ENCODE measurements at regions not wholly inside any gene's neighbourhood (a gene's known extent, or its start where the extent isn't known, plus 50 kb on each side); places are given as distances from the start of the nearest gene placed in this dataset.
"Not testable (repeated sequence)": the region's sequence is repeated elsewhere in the genome, so short reads cannot be mapped to it uniquely, and the experiment has no call there.

DNA sequence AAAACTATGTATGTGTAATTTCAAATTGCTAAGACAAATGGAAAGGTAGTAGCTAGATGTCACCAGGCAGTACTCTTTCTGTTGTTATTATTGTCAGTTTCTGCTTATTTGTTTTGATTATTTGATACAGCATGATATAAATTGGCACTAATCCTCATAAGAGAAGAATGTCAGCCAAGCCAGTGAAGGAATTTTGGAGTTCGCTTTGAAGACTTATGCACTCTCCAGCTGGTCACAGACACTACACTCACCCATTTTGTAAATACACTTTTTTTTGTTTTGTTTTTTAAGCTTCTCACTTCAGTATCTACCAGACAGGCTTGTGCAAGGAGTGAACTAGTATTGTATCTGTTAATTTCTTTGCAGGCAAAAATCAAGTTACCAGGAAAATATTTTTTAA lies 180.2 kb upstream of the TTC14 start (continued):
- TF ChIP-seq, protein P1, sequence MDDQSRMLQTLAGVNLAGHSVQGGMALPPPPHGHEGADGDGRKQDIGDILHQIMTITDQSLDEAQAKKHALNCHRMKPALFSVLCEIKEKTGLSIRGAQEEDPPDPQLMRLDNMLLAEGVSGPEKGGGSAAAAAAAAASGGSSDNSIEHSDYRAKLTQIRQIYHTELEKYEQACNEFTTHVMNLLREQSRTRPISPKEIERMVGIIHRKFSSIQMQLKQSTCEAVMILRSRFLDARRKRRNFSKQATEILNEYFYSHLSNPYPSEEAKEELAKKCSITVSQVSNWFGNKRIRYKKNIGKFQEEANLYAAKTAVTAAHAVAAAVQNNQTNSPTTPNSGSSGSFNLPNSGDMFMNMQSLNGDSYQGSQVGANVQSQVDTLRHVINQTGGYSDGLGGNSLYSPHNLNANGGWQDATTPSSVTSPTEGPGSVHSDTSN (IDR thresholded peaks at IDR 0.05) = no peak
- no peak for TF ChIP-seq FOSB (CRISPR knock-in tag; IDR thresholded peaks at IDR 0.05)
- TF ChIP-seq HOXA7 (CRISPR knock-in tag; IDR thresholded peaks at IDR 0.05) = no peak
- no peak for TF ChIP-seq CBX2 (IDR thresholded peaks at IDR 0.05; ENCODE audit: borderline replicate concordance, low read depth)

DNA sequence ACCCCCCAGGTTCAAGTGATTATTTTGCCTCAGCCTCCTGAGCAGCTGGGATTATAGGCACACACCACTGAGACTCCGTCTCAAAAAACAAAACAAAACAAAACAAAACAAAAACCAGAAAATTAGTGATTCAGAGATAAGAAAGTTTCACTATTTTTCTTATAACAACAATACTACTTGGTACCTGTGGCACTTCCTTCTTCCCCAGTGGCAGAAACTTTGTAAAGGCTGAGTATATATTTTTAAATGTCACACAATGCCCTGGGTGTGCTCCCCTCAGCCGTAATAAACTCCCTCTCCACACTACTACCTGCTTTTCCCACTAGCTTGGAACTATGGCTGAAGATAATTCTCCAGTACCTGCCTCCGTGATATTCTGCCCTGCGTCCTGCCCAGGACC lies 177.7 kb upstream of the TTC14 start:
- POLR2A ChIA-PET; ATAC-seq; H3K4me3 ChIP-seq; FAIRE-seq; H3K4me2 ChIP-seq; H3K9me3 ChIP-seq; CTCF ChIA-PET; DNase-seq (ENCODE audit: low read depth in 1 of 2, low spot score in 1 of 2); H3K4me1 ChIP-seq; H3K27ac ChIP-seq: not testable (repeated sequence)
- 29% methylated on average over 4 of the region's 4 CpGs for WGBS (ENCODE audit: missing lambda C conversion rate)

DNA sequence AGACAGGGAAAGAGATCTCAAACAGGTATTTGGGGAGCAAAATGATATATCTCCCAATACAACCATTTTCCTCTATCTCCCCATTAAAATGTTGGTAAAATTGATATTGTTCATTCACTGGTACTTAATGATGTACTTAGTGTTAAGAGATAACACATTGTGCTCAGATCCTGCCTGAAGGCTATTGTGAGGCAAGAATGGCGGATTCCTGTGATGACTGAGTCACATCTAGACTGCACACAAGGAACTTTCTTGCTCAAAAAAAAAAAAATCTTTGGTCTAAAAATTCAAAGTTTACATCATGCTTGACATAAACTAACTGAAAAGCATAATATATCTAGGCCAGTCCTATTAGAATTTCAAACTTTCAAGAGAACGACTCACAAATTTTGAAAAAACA lies 171.1 kb upstream of the TTC14 start:
- ChIA-PET CTCF (interaction anchor here (1.1 kb wide), 1 partner anchor 44 kb away, joined by 3 read pairs; no protein-coding TSS in a partner anchor), POLR2A (no interaction called here)
- Histone ChIP-seq H3K4me3 (no peak overlapping the region), H3K27ac (no peak overlapping the region), H3K4me2 (no peak overlapping the region), H3K4me1 (no peaks in the 10 kb centered on the region), H3K9me3 (no peaks in the 10 kb centered on the region)
- 7% methylated on average over 2 of the region's 2 CpGs for WGBS (ENCODE audit: missing lambda C conversion rate)
- DNase-seq (ENCODE audit: low read depth in 1 of 2, low spot score in 1 of 2) (no peak), FAIRE-seq (no peak), ATAC-seq (no peak)
- no peak for TF ChIP-seq POLR2A (IDR thresholded peaks at IDR 0.05; ENCODE audit: low read length)
- TF ChIP-seq MAFK (IDR thresholded peaks at IDR 0.05; ENCODE audit: partially characterized antibody) = no peak
- TF ChIP-seq CEBPB (IDR thresholded peaks at IDR 0.05) = no peak
- TF ChIP-seq SMC3 (IDR thresholded peaks at IDR 0.05) = no peak
- no peak for TF ChIP-seq NFE2L2 (conservative IDR thresholded peaks at IDR 0.05; ENCODE audit: low read length)
- no peak for TF ChIP-seq EHF (CRISPR knock-in tag; IDR thresholded peaks at IDR 0.05)
- TF ChIP-seq, protein P2, sequence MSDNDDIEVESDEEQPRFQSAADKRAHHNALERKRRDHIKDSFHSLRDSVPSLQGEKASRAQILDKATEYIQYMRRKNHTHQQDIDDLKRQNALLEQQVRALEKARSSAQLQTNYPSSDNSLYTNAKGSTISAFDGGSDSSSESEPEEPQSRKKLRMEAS (IDR thresholded peaks at IDR 0.05) = no peak
- no peak for TF ChIP-seq CBX8 (IDR thresholded peaks at IDR 0.05)
- TF ChIP-seq, protein P1 (IDR thresholded peaks at IDR 0.05) = no peak
- no peak for TF ChIP-seq CBX2 (IDR thresholded peaks at IDR 0.05; ENCODE audit: borderline replicate concordance, low read depth)
- no peak for TF ChIP-seq FOXS1 (CRISPR knock-in tag; IDR thresholded peaks at IDR 0.05)
- no peak for TF ChIP-seq POLR2AphosphoS2 (conservative IDR thresholded peaks at IDR 0.05; ENCODE audit: low read length)
- no peak for TF ChIP-seq EP300 (IDR thresholded peaks at IDR 0.05)

DNA sequence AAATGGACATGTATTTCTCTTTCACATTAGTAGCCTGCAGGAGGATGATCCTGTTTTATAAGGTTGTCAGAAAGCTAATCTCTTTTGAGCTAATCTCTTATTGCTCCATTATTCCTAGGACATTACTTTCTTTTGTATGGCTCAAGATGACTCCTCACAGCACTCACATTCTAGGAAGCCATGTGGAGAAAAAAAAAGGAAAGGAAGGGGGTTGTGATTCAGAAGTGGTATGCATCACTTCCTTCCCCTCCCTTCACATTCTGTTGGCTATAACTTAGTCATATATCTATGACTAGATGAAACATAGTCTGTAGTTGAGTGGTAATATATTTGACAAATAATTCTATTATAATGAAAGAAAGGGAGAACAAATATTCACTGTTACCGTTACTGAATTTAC lies 168.8 kb upstream of the TTC14 start:
- WGBS (ENCODE audit: missing lambda C conversion rate) = 8% methylated on average over 1 of the region's 1 CpG
- DNase-seq (ENCODE audit: low read depth in 1 of 2, low spot score in 1 of 2) (no peak), ATAC-seq (no peak), FAIRE-seq (no peak)
- H3K27ac ChIP-seq = no peak overlapping the region
- TF ChIP-seq MAZ (IDR thresholded peaks at IDR 0.05; ENCODE audit: borderline replicate concordance, low read depth, low read length) (no peak), CHD2 (IDR thresholded peaks at IDR 0.05; ENCODE audit: low read length, partially characterized antibody) (no peak), BHLHE40 (IDR thresholded peaks at IDR 0.05; ENCODE audit: low read depth, low read length) (no peak)
- TF ChIP-seq, protein P3, sequence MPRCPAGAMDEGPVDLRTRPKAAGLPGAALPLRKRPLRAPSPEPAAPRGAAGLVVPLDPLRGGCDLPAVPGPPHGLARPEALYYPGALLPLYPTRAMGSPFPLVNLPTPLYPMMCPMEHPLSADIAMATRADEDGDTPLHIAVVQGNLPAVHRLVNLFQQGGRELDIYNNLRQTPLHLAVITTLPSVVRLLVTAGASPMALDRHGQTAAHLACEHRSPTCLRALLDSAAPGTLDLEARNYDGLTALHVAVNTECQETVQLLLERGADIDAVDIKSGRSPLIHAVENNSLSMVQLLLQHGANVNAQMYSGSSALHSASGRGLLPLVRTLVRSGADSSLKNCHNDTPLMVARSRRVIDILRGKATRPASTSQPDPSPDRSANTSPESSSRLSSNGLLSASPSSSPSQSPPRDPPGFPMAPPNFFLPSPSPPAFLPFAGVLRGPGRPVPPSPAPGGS (IDR thresholded peaks at IDR 0.05) = no peak
- ChIA-PET CTCF (no interaction called here), POLR2A (no interaction called here)
- no peaks in the 10 kb centered on the region for H3K9me3 ChIP-seq
- H3K4me2 ChIP-seq = no peak overlapping the region
- no peak overlapping the region for H3K4me3 ChIP-seq
- H3K4me1 ChIP-seq = no peaks in the 10 kb centered on the region
